HuH-7.5 (cell line): ENCODE measurements at regions not wholly inside any gene's neighbourhood (a gene's known extent, or its start where the extent isn't known, plus 50 kb on each side); places are given as distances from the start of the nearest gene placed in this dataset.
"Not testable (repeated sequence)": the region's sequence is repeated elsewhere in the genome, so short reads cannot be mapped to it uniquely, and the experiment has no call there.

Source experiments
- DNase-seq: peaks from one replicate; pipeline ENCODE4 v3.0.0; 2011; ENCODE audit warnings: low spot score

DNA sequence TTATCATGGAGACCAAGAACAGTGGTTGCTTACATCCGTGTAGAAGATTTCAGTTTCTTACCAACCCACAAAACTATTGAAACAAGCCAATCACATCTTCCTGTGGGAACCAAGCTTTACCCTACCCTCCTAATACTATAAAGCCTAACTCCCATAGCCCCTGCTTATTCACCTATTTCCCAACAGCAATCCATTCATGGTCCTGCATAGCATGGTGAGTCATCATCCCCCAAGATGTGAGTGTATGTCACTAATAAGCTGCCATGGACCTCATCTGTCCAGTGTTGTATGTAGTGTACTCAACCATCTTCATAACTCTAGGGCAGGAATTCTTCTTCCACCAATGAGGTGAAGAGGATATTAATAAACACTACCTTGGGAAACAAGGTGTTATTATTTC is 1620.4 kb upstream of the FLRT2 start:
- DNase-seq = no peak

DNA sequence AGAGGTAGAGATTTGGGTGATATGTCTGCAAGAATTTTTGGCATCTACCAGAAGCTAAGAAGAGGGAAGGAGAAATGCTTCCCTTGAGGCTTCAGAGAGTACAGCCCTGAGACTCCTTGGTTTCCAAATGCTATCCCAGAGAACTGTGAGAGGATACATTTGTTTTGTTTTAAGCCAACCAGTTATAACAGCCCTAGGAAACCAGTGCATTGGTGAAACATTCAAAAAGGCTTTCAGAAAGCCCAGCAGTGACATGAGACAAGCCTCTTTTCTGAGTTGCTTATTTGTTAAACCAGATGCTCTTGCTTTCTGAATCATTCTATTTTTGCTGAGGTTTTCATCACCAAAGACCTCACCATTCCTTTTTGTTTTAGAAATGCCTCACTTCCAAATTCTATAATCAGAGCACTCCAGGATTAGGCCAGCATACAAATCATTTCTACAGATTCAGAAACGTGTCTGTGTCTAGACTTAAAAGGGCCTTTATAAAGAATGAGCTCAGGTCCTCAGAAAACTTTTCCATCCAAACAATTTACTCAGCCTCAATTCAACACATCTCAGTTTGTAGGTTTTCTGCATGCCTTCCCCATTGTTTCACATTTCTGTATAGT is 1617.8 kb upstream of the FLRT2 start:
- no peak for DNase-seq

DNA sequence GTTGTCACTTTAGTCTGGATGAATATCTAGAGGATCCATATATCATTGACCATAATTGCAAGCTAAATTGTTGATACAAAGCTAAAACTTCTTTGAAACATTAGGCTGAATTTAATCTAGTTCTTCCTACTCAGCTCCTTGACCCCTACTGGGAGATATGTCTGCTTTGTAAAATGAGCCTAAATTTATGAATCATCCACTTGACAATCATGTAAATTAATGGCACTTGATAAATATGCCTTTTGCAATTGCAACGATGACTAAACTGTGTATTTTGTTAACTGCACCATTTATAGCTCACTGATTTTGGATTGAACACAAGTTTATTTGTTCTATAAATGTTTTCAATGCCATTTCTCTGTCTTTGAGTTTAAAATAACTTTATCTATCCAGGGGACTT is 1616.5 kb upstream of the FLRT2 start:
- no peak for DNase-seq

GRCh38 chr14:83918546-83918945 is 1611.4 kb upstream of the FLRT2 start:
- DNase-seq = no peak

- not testable (repeated sequence) for DNase-seq
Measured at GRCh38 chr14:83919675-83920074, 1610.3 kb upstream of the FLRT2 start.

DNA sequence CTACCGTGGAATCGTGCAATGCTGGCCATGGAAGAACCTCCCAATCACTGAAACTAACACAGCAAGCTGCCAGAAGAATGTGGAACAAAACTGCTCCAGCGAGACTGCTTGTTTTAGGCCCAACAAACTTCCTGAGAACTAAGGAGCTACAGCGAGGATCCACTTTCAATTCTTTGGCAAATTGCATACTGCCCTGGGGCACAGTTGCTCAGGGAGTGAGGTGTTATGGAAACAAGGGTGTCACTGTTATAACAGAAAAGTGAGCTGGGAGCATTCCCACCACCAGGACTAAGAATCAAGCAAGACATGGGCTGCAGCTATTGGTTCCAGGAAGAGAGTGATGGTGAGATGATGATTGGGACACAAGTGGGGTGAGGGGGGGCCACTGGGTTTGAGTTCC is 1606.1 kb upstream of the FLRT2 start:
- no peak for DNase-seq

GRCh38 chr14:83924259-83924658 is 1605.7 kb upstream of the FLRT2 start:
- no peak for DNase-seq

DNA sequence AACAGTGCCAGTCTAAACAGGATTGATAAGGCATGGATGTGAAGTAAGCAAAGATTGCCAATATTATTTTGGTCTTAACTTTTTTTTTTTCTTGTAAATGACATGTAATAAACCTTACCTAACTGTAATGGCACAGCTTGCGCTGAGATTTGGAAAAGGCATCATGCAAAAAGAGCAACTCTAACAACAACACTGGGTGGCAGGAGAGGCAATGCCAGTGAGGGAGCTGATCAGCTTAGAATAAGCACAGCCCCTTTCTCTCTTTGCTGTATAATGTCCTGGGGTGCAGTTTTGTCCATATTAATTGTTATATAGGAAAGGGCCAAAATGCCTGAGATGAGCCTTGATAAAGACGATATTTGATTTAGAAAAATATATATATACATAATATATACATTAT is 1589.7 kb upstream of the FLRT2 start:
- no peak for DNase-seq

GRCh38 chr14:83958359-83958758 is 1571.6 kb upstream of the FLRT2 start:
- no peak for DNase-seq

- DNase-seq = no peak
Measured at GRCh38 chr14:83960832-83961512, 1569.0 kb upstream of the FLRT2 start.

DNA sequence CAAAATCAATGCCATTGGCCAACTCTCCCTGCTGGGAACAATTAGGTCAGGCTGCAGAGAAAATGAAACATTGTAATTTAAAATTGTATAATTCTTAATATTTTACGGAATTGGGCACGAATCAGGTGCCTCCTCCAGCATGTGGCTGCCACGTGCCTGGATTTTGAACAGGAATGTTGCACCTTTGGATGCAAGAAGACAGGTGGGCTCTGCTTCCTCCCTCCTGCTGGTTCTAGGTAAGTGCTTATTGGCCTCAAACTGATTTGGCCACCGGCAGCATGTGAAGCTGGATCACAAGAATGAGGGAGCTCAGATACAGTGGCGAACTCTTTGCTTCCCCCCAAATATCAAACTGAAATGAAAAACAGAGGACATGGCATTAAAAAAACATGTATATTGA is 1559.9 kb upstream of the FLRT2 start:
- DNase-seq = no peak

DNA sequence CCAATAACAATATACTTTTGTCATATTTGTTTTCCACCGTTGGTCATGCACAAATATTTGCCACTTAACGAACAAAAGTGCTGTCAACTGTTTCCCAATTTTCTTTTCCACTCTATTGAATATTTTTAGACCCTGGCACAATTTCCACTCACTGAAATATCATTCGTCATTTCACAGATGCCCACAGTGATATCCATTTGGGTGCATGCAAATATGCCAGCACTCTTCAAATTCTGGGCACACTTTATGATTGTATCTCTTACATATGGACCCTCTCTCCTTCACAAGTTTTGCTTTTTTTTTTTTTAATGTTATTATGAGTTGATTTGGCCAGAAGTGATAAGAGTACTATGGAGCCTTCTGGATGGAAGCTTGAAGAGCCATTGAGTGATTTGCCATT is 1557.3 kb upstream of the FLRT2 start:
- no peak for DNase-seq

GRCh38 chr14:83974647-83975163 is 1555.2 kb upstream of the FLRT2 start:
- no peak for DNase-seq

DNA sequence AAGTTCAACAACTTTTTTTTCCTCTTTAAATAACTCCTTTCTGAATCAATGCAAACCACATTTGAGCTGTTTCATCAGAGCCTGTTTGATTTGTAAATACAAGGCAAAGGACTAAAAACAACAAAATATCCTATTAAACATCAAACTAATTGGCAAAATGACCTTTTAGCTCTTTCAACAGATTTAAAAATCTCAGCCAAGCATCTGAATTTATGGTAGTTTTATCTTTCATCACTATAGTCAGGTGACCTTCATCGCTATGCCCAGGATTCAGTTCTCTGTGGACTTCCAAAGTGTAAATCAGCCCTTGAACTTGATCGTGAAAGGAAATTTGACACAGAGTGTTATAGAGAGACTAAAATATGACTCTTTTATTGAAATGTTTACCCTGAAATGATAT is 1554.5 kb upstream of the FLRT2 start:
- no peak for DNase-seq

- DNase-seq = no peak
Measured at GRCh38 chr14:83975841-83976770, 1553.8 kb upstream of the FLRT2 start.

GRCh38 chr14:83977583-83977982 is 1552.4 kb upstream of the FLRT2 start:
- DNase-seq = no peak

DNA sequence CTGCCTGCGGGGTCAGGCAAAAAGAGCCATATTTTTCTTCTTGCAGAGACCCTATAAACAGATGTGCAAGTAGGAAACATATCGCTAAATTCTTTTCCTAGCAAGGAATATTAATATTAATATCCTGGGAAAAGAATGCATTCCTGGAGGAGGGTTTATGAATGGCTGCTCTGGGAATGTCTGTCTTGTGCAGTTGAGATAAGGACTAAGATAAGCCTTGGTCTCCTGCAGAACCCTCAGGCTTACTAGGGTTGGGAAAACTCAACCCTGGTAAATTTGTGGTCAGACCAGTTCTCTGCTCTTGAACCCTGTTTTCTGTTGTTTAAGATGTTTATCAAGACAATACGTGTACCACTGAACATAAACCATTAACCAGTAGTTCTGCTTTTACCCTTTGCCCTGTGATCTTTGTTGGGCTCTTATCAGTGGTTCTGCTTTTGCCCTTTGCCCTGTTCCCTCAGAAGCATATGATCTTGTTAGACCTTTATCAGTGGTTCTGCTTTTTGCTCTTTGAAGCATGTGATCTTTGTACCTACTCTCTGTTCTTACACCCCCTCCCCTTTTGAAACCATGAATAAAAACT is 1548.2 kb upstream of the FLRT2 start:
- DNase-seq = not testable (repeated sequence)

DNA sequence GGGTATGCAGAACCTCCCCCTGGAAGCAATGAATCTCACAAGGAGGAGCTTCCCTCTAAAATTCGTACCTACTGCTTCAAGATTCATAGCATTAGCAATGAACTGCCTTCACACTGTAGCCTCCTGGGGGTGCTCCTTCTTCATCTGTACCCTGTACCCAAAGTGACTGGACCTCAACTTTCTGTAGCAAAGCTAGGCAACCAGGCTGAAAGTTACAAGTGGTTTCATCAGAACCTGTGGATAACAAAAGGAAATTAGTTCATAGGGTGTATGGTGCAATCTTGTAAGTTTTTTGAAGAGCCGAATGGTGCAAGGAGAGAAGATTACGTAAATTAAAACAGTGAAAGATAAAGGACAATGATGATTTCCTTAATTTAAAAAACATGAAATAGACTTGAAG is 1541.7 kb upstream of the FLRT2 start:
- no peak for DNase-seq

- DNase-seq = no peak
Measured at GRCh38 chr14:83991666-83992065, 1538.3 kb upstream of the FLRT2 start.

DNA sequence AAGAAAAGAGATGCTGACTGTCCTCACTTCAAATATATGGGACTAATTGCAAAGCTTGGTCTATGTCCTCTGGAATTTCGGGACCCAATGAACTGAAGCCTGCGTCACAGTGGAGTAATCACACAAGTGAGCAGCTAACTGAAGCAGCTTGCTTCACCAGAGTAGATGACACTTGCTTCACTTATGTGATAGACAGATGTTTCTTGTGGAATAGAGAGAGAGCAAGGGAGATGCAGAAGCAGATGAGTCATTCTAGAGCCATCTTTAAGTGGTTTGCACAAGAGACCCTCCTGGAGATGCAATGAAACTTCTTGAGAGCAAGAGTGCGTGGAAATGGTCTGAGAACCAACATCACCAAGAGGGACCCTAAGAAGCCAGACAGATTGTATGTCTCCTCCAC is 1537.1 kb upstream of the FLRT2 start:
- DNase-seq = no peak

DNA sequence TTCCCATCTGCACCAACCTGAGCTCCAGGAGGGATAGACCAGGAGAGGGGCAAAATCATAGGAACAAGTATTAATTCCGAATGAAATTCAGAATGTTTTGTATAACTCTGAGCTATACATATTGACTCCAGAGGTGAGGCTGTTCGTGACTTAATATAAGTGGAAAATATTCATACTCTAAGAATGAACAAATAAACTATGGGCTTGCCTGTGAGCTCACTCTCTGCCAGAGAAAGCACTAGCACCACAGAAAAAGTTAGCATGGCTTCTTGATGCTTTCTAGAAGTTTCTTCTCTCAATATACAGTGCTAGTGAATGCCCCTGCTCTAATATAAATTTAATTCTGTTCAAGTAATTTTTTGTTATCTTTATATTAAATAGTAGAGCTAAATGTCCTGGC is 1536.4 kb upstream of the FLRT2 start:
- DNase-seq = no peak

GRCh38 chr14:83994020-83994419 is 1535.9 kb upstream of the FLRT2 start:
- no peak for DNase-seq
